ENCODE measurements at regions not wholly inside any gene's neighbourhood (a gene's known extent, or its start where the extent isn't known, plus 50 kb on each side); places are given as distances from the start of the nearest gene placed in this dataset.

- WGBS, 2 experiments (ENCODE audit: insufficient coverage in 1 of 2, insufficient read length in 1 of 2) = 90 to 92% methylated on average over 1 to 2 of the region's 2 CpGs
- peaks cover 9% of the 10 kb centered on the region for H3K9me3 Mint-ChIP-seq
- H3K36me3 Mint-ChIP-seq (ENCODE audit: low read depth) = no peaks in the 10 kb centered on the region
Measured at GRCh38 chr6:147888374-147888773, 379.9 kb downstream of the SAMD5 start.

GRCh38 chr6:147891671-147892070 is 383.2 kb downstream of the SAMD5 start:
- Histone ChIP-seq H3K27ac (ENCODE audit: low read depth, low read length) (no peak overlapping the region), H3K9me3 (ENCODE audit: control insufficient read depth, low read length) (peaks cover 11% of the 10 kb centered on the region), H3K9ac (ENCODE audit: extremely low read depth, low read length, poor library complexity, severe bottlenecking) (no peak overlapping the region), H3K4me1 (ENCODE audit: control insufficient read depth, insufficient read depth, low read length) (no peaks in the 10 kb centered on the region), H3K36me3 (ENCODE audit: control insufficient read depth, insufficient read depth, low read length) (no peaks in the 10 kb centered on the region), H3K27me3 (ENCODE audit: control insufficient read depth, insufficient read depth, low read length, poor library complexity, severe bottlenecking) (no peaks in the 10 kb centered on the region), H3K4me3 (ENCODE audit: low read length) (no peak overlapping the region)
- no peak overlapping the region for H3K27ac Mint-ChIP-seq
- no peaks in the 10 kb centered on the region for H3K27me3 Mint-ChIP-seq (ENCODE audit: insufficient read depth)
- H3K9me3 Mint-ChIP-seq = peaks cover 9% of the 10 kb centered on the region
- peaks cover 1% of the 10 kb centered on the region for H3K4me1 Mint-ChIP-seq
- 84 to 86% methylated on average over 8 of the region's 8 CpGs for WGBS, 2 experiments (ENCODE audit: insufficient coverage in 1 of 2, insufficient read length in 1 of 2)
- DNase-seq = no peak
- H3K36me3 Mint-ChIP-seq (ENCODE audit: low read depth) = no peaks in the 10 kb centered on the region
- no peak for TF ChIP-seq CTCF (conservative IDR thresholded peaks at IDR 0.05)
- no peak overlapping the region for H3K4me3 Mint-ChIP-seq

More at GRCh38 chr6:147888374-147888773, 379.9 kb downstream of the SAMD5 start:
- Histone ChIP-seq H3K4me3 (ENCODE audit: low read length) (no peak overlapping the region), H3K9ac (ENCODE audit: extremely low read depth, low read length, poor library complexity, severe bottlenecking) (no peak overlapping the region), H3K9me3 (ENCODE audit: control insufficient read depth, low read length) (peaks cover 14% of the 10 kb centered on the region), H3K4me1 (ENCODE audit: control insufficient read depth, insufficient read depth, low read length) (no peaks in the 10 kb centered on the region), H3K36me3 (ENCODE audit: control insufficient read depth, insufficient read depth, low read length) (no peaks in the 10 kb centered on the region), H3K27me3 (ENCODE audit: control insufficient read depth, insufficient read depth, low read length, poor library complexity, severe bottlenecking) (no peaks in the 10 kb centered on the region), H3K27ac (ENCODE audit: low read depth, low read length) (no peak overlapping the region)
- no peak overlapping the region for H3K27ac Mint-ChIP-seq
- H3K4me3 Mint-ChIP-seq = no peak overlapping the region
- no peaks in the 10 kb centered on the region for H3K4me1 Mint-ChIP-seq
- no peak for TF ChIP-seq CTCF (conservative IDR thresholded peaks at IDR 0.05)
- no peaks in the 10 kb centered on the region for H3K27me3 Mint-ChIP-seq (ENCODE audit: insufficient read depth)
- DNase-seq = no peak

GRCh38 chr6:147892476-147892875 is 384.0 kb downstream of the SAMD5 start:
- Mint-ChIP-seq H3K9me3 (peaks cover 6% of the 10 kb centered on the region), H3K4me3 (no peak overlapping the region), H3K4me1 (peaks cover 1% of the 10 kb centered on the region), H3K27ac (no peak overlapping the region), H3K27me3 (ENCODE audit: insufficient read depth) (no peaks in the 10 kb centered on the region), H3K36me3 (ENCODE audit: low read depth) (no peaks in the 10 kb centered on the region)
- WGBS, 2 experiments (ENCODE audit: insufficient coverage in 1 of 2, insufficient read length in 1 of 2) = 98% methylated on average over 3 of the region's 3 CpGs; no CpG with 5 or more reads in 1 of the 2 experiments
- Histone ChIP-seq H3K9me3 (ENCODE audit: control insufficient read depth, low read length) (peaks cover 6% of the 10 kb centered on the region), H3K27ac (ENCODE audit: low read depth, low read length) (no peak overlapping the region), H3K36me3 (ENCODE audit: control insufficient read depth, insufficient read depth, low read length) (no peaks in the 10 kb centered on the region), H3K4me1 (ENCODE audit: control insufficient read depth, insufficient read depth, low read length) (no peaks in the 10 kb centered on the region), H3K9ac (ENCODE audit: extremely low read depth, low read length, poor library complexity, severe bottlenecking) (no peak overlapping the region), H3K27me3 (ENCODE audit: control insufficient read depth, insufficient read depth, low read length, poor library complexity, severe bottlenecking) (no peaks in the 10 kb centered on the region), H3K4me3 (ENCODE audit: low read length) (no peak overlapping the region)
- no peak for TF ChIP-seq CTCF (conservative IDR thresholded peaks at IDR 0.05)
- DNase-seq = no peak

Data from endodermal cell (in vitro differentiated cells).